Caco-2 (cell line): ENCODE measurements at regions not wholly inside any gene's neighbourhood (a gene's known extent, or its start where the extent isn't known, plus 50 kb on each side); places are given as distances from the start of the nearest gene placed in this dataset.

Experiments
- BruUV-seq: library from RNA; stranded (reverse); fragments of 400-500 nt; replicated peaks from 2 replicates; lab custom pipeline; 2021; lab: Mats Ljungman, UMichigan
- CTCF ChIA-PET: fragments of 300-600 bp; sonication (Branson Sonifier 250); formaldehyde crosslinking; loops from one replicate; lab custom pipeline; 2022; ENCODE audit warnings: antibody characterized with exemption; lab: Charles Lee
- POLR2A ChIA-PET: fragments of 300-600 bp; sonication (Branson Sonifier 250); formaldehyde crosslinking; loops from one replicate; lab custom pipeline; 2022; ENCODE audit warnings: antibody characterized with exemption; lab: Charles Lee
- DNase-seq, 2 experiments: peaks; one replicate each; pipeline versions ENCODE4 v3.0.0 to v3.0.0-alpha.2; 2020 to 2022
- H3K27me3 ChIP-seq: replicated peaks from 2 replicates; pipeline ENCODE4 v1.6.0; 2011; ENCODE audit warnings: low read length; ENCODE audit not compliant: control insufficient read depth, insufficient read depth
- H3K36me3 ChIP-seq: 2 replicates; pipeline ENCODE4 v1.5.1; 2011; ENCODE audit warnings: low read length; ENCODE audit not compliant: control insufficient read depth, insufficient read depth
- H3K4me1 ChIP-seq: fragments of 250-450 bp; sonication (Bioruptor Pico); 2 replicates; pipeline ENCODE4 v1.5.1; 2020; ENCODE audit warnings: mild to moderate bottlenecking
- H3K4me3 ChIP-seq: 2 replicates; pipeline ENCODE4 v1.5.1; 2011; ENCODE audit warnings: low read depth, mild to moderate bottlenecking, control low read depth, low read length
- H3K9me3 ChIP-seq: fragments of 250-450 bp; sonication (Bioruptor Pico); 2 replicates; pipeline ENCODE4 v1.5.1; 2020; ENCODE audit warnings: mild to moderate bottlenecking, moderate library complexity
- H3K27ac Mint-ChIP-seq: one replicate; pipeline ENCODE4 v1.8.0; 2022; ENCODE audit warnings: mixed read lengths; ENCODE audit not compliant: unreplicated experiment
- H3K27me3 Mint-ChIP-seq: one replicate; pipeline ENCODE4 v1.8.0; 2022; ENCODE audit warnings: mixed read lengths; ENCODE audit not compliant: insufficient read depth, unreplicated experiment
- H3K36me3 Mint-ChIP-seq: one replicate; pipeline ENCODE4 v1.8.0; 2022; ENCODE audit warnings: mild to moderate bottlenecking, mixed read lengths; ENCODE audit not compliant: insufficient read depth, unreplicated experiment
- H3K4me1 Mint-ChIP-seq: one replicate; pipeline ENCODE4 v1.8.0; 2022; ENCODE audit warnings: low read depth, mixed read lengths; ENCODE audit not compliant: unreplicated experiment
- H3K4me3 Mint-ChIP-seq: one replicate; pipeline ENCODE4 v1.8.0; 2022; ENCODE audit warnings: mild to moderate bottlenecking, moderate library complexity, mixed read lengths; ENCODE audit not compliant: unreplicated experiment
- H3K9me3 Mint-ChIP-seq: one replicate; pipeline ENCODE4 v1.8.0; 2022; ENCODE audit warnings: mixed read lengths; ENCODE audit not compliant: unreplicated experiment
- intact Hi-C: fragments of 100-400 bp; cut with micrococcal nuclease; formaldehyde crosslinking; loops from one replicate; pipeline ENCODE4 v1.10.0; 2022; ENCODE audit not compliant: unreplicated experiment
- TF ChIP-seq, protein P1 (sequence below), 2 experiments: fragments of 200-600 bp in 1 of 2; IDR thresholded peaks; 1 replicate in 1 of 2; 2 replicates in 1 of 2; pipeline versions ENCODE4 v1.5.1 to v1.8.0; 2011 to 2022; ENCODE audit warnings: antibody characterized with exemption in 1 of 2, control low read depth in 1 of 2, inconsistent platforms in 1 of 2, low read depth in 1 of 2, low read length in 1 of 2, mild to moderate bottlenecking in 1 of 2, moderate library complexity in 1 of 2; ENCODE audit not compliant: insufficient read depth in 1 of 2, severe bottlenecking in 1 of 2, unreplicated experiment in 1 of 2

DNA sequence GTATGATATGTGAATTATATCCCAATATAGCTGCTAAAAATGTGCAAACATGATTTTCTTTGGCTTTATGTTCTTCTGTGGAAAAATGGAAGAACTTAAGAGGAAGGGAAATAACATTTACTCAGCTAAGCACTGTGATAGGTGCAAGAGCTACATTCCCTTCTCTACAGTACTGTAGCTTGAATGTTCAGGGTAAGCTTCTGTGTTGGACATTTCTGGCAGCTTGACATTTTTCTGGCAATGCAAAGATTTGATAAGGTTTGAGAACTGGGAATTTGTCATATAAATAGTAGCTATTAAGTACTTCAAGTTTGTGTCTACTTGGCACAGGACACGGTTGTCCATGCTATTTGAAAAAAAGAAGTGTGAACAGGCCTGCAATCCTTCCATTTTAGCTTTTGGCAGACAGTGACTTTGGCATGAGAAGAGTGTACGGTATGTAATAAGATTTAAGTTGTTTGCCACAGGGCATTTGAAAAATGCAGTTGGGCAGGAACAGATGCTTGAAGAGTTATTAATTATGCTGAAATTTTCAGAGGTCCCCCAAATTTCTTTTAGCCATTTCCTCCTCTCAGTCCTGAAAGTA is 77.6 kb downstream of the KIF4B start:
- Mint-ChIP-seq H3K27ac (no peak overlapping the region), H3K27me3 (peaks cover 27% of the 10 kb centered on the region), H3K4me1 (no peaks in the 10 kb centered on the region), H3K9me3 (peaks cover 6% of the 10 kb centered on the region), H3K36me3 (no peaks in the 10 kb centered on the region), H3K4me3 (no peak overlapping the region)
- intact Hi-C loops: no loop called here
- CTCF ChIA-PET: no interaction called here
- Histone ChIP-seq H3K9me3 (no peaks in the 10 kb centered on the region), H3K4me1 (no peaks in the 10 kb centered on the region), H3K27me3 (no peaks in the 10 kb centered on the region), H3K4me3 (no peak overlapping the region), H3K36me3 (no peaks in the 10 kb centered on the region)
- TF ChIP-seq, protein P1, sequence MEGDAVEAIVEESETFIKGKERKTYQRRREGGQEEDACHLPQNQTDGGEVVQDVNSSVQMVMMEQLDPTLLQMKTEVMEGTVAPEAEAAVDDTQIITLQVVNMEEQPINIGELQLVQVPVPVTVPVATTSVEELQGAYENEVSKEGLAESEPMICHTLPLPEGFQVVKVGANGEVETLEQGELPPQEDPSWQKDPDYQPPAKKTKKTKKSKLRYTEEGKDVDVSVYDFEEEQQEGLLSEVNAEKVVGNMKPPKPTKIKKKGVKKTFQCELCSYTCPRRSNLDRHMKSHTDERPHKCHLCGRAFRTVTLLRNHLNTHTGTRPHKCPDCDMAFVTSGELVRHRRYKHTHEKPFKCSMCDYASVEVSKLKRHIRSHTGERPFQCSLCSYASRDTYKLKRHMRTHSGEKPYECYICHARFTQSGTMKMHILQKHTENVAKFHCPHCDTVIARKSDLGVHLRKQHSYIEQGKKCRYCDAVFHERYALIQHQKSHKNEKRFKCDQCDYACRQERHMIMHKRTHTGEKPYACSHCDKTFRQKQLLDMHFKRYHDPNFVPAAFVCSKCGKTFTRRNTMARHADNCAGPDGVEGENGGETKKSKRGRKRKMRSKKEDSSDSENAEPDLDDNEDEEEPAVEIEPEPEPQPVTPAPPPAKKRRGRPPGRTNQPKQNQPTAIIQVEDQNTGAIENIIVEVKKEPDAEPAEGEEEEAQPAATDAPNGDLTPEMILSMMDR (IDR thresholded peaks at IDR 0.05; ENCODE audit: insufficient read depth in 1 of 2, low read depth in 1 of 2, low read length in 1 of 2, severe bottlenecking in 1 of 2, unreplicated experiment in 1 of 2): no peak
- POLR2A ChIA-PET: no interaction called here
- DNase-seq: no peak
- no TSS peak for BruUV-seq

DNA sequence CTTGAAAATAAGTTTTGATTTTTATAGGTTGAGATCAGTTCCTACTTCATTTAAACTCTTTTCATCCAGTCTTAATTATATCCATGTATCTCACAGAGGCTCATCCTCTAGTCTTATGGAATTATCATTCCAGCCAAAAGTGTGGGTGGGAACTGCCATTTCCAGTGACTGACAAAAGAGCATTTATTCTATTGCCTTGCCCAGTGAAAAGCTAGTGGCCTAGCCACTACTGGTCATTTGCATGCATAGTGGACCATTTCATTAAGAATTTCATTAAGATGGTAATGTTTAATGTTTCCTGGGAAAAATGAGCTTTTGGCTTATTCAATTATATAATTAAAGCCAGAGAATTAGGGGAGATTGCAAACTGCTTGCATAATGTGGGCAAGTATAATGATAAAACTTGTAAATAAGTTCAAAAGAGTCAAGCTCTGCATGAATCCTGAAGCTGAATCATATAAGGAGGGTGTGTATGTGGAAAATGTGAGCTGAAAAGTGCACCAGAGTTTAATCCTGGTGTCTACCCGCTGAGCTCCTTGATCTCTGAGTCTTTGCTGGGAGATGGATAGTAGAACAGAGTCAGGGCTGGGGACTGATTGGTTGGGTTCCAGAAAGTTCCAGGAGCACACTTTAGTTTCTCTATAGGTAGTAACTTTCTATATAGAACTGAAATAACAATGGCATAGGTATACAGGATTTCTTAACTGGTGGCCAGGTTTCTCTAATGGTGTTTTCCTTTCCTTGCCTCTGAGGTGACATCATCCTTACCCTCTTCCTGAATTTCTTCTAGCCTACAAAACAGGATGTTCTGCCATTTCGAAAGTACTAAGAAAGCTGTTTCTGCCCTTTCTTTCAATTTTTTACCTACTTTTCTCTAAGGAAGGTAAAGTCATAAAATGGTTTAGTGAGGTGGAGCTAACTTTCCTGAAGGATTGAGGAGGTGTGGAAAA is 78.5 kb downstream of the KIF4B start:
- H3K4me1 ChIP-seq: no peaks in the 10 kb centered on the region
- Mint-ChIP-seq H3K9me3 (peaks cover 6% of the 10 kb centered on the region), H3K36me3 (no peaks in the 10 kb centered on the region), H3K27me3 (peaks cover 22% of the 10 kb centered on the region), H3K27ac (no peak overlapping the region), H3K4me1 (no peaks in the 10 kb centered on the region), H3K4me3 (no peak overlapping the region)
- H3K36me3 ChIP-seq: no peaks in the 10 kb centered on the region
- H3K27me3 ChIP-seq: no peaks in the 10 kb centered on the region
- TF ChIP-seq, protein P1 (IDR thresholded peaks at IDR 0.05; ENCODE audit: insufficient read depth in 1 of 2, low read depth in 1 of 2, low read length in 1 of 2, severe bottlenecking in 1 of 2, unreplicated experiment in 1 of 2): no peak
- no peak overlapping the region for H3K4me3 ChIP-seq
- ChIA-PET CTCF (no interaction called here), POLR2A (no interaction called here)
- no peaks in the 10 kb centered on the region for H3K9me3 ChIP-seq
- intact Hi-C loops: no loop called here
- BruUV-seq: no TSS peak
- no peak for DNase-seq

DNA sequence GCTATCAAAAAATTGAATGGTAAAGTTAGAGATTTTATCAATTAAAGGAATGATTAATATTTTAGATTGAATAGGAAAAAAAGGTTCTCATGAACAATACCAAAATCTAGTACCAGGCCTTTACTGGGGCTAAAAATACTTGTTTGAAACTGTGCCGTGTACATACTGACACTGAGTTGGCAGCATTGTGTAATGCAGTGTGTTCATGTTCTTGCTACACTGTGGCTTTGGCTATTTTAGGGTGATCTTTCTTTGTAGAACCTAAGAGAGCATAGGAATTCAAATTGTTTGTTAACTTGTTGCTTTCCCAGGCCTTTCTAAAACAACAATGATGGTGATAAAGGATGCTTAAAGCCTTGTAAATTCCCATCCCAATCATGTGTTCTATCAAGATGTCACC is 80.9 kb downstream of the KIF4B start:
- Mint-ChIP-seq H3K36me3 (no peaks in the 10 kb centered on the region), H3K9me3 (peaks cover 6% of the 10 kb centered on the region), H3K4me3 (no peak overlapping the region), H3K27ac (no peak overlapping the region), H3K4me1 (no peaks in the 10 kb centered on the region), H3K27me3 (peaks cover 25% of the 10 kb centered on the region)
- TF ChIP-seq, protein P1 (IDR thresholded peaks at IDR 0.05; ENCODE audit: insufficient read depth in 1 of 2, low read depth in 1 of 2, low read length in 1 of 2, severe bottlenecking in 1 of 2, unreplicated experiment in 1 of 2): no peak
- Histone ChIP-seq H3K4me1 (no peaks in the 10 kb centered on the region), H3K9me3 (no peaks in the 10 kb centered on the region), H3K27me3 (no peaks in the 10 kb centered on the region), H3K4me3 (no peak overlapping the region), H3K36me3 (no peaks in the 10 kb centered on the region)
- intact Hi-C loops: no loop called here
- DNase-seq: no peak
- CTCF ChIA-PET: no interaction called here
- POLR2A ChIA-PET: no interaction called here
- no TSS peak for BruUV-seq
